Trophoblast cell (in vitro differentiated cells and primary cell): ENCODE measurements at regions not wholly inside any gene's neighbourhood (a gene's known extent, or its start where the extent isn't known, plus 50 kb on each side); places are given as distances from the start of the nearest gene placed in this dataset.

Experiments used
- DNase-seq, 2 donors: peaks; one replicate each; pipeline ENCODE4 v3.0.0-alpha.2; 2016
- H2AFZ ChIP-seq: 2 replicates; pipeline ENCODE4 v1.6.1; 2013; ENCODE audit warnings: low read length, moderate library complexity, mild to moderate bottlenecking; ENCODE audit not compliant: insufficient read depth, poor library complexity
- H2AK5ac ChIP-seq: 2 replicates; pipeline ENCODE4 v1.6.1; 2013; ENCODE audit warnings: mild to moderate bottlenecking, low read length
- H2BK120ac ChIP-seq: 2 replicates; pipeline ENCODE4 v1.6.1; 2013; ENCODE audit warnings: low read length, mild to moderate bottlenecking, moderate library complexity; ENCODE audit not compliant: insufficient read depth, poor library complexity
- H2BK12ac ChIP-seq: 2 replicates; pipeline ENCODE4 v1.6.1; 2013; ENCODE audit warnings: mild to moderate bottlenecking, low read length, moderate library complexity
- H2BK5ac ChIP-seq: 2 replicates; pipeline ENCODE4 v1.6.1; 2013; ENCODE audit warnings: low read length, low read depth, moderate library complexity, mild to moderate bottlenecking; ENCODE audit not compliant: poor library complexity
- H3K14ac ChIP-seq: 2 replicates; pipeline ENCODE4 v1.6.1; 2013; ENCODE audit warnings: mild to moderate bottlenecking, low read length
- H3K18ac ChIP-seq: 2 replicates; pipeline ENCODE4 v1.6.1; 2013; ENCODE audit warnings: mild to moderate bottlenecking, low read length
- H3K23ac ChIP-seq: 2 replicates; pipeline ENCODE4 v1.6.1; 2013; ENCODE audit warnings: low read length
- H3K27ac ChIP-seq: 2 replicates; pipeline ENCODE4 v1.5.1; 2013; ENCODE audit warnings: low read depth, mild to moderate bottlenecking, inconsistent platforms, low read length, moderate library complexity
- H3K27me3 ChIP-seq: 2 replicates; pipeline ENCODE4 v1.6.1; 2013; ENCODE audit warnings: inconsistent platforms, mild to moderate bottlenecking, low read length, moderate library complexity; ENCODE audit not compliant: insufficient read depth
- H3K36me3 ChIP-seq, 2 experiments: 1 replicate in 1 of 2; 2 replicates in 1 of 2; pipeline ENCODE4 v1.6.1; 2013; ENCODE audit warnings: low read length in 2 of 2, mild to moderate bottlenecking in 2 of 2, moderate library complexity in 1 of 2; ENCODE audit not compliant: insufficient read depth in 2 of 2, control insufficient read depth in 1 of 2
- H3K4ac ChIP-seq: 2 replicates; pipeline ENCODE4 v1.6.1; 2013; ENCODE audit warnings: low read depth, mild to moderate bottlenecking, low read length, moderate library complexity
- H3K4me1 ChIP-seq, 2 experiments: 1 replicate in 1 of 2; 2 replicates in 1 of 2; pipeline ENCODE4 v1.6.1; 2013; ENCODE audit warnings: low read length in 2 of 2, mild to moderate bottlenecking in 2 of 2, moderate library complexity in 1 of 2; ENCODE audit not compliant: insufficient read depth in 2 of 2, control insufficient read depth in 1 of 2
- H3K4me2 ChIP-seq: 2 replicates; pipeline ENCODE4 v1.6.1; 2013; ENCODE audit warnings: inconsistent platforms, mild to moderate bottlenecking, low read length, moderate library complexity
- H3K4me3 ChIP-seq: 2 replicates; pipeline ENCODE4 v1.5.1; 2013; ENCODE audit warnings: mild to moderate bottlenecking, low read depth, low read length, inconsistent platforms
- H3K79me1 ChIP-seq: one replicate; pipeline ENCODE4 v1.6.1; 2013; ENCODE audit warnings: low read length
- H3K79me2 ChIP-seq: 2 replicates; pipeline ENCODE4 v1.6.1; 2013; ENCODE audit warnings: low read length, mild to moderate bottlenecking; ENCODE audit not compliant: control insufficient read depth, insufficient read depth, poor library complexity
- H3K9ac ChIP-seq: 2 replicates; pipeline ENCODE4 v1.6.1; 2013; ENCODE audit warnings: mild to moderate bottlenecking, low read length
- H3K9me3 ChIP-seq: 2 replicates; pipeline ENCODE4 v1.6.1; 2013; ENCODE audit warnings: low read depth, mild to moderate bottlenecking, control low read depth, inconsistent platforms, low read length; ENCODE audit not compliant: insufficient read depth
- H4K12ac ChIP-seq: 2 replicates; pipeline ENCODE4 v1.6.1; 2013; ENCODE audit warnings: low read depth, mild to moderate bottlenecking, low read length, moderate library complexity
- H4K8ac ChIP-seq: 2 replicates; pipeline ENCODE4 v1.6.1; 2013; ENCODE audit warnings: low read depth, mild to moderate bottlenecking, low read length, moderate library complexity
- H4K91ac ChIP-seq: one replicate; pipeline ENCODE4 v1.6.1; 2013; ENCODE audit warnings: low read depth, mild to moderate bottlenecking, low read length, moderate library complexity
- WGBS: extraction: QIAGEN DNeasy Blood & Tissue Kit; methylation state at CpG from one replicate; pipeline ENCODE4 v1.1.7; 2013; ENCODE audit warnings: missing lambda C conversion rate; ENCODE audit not compliant: insufficient read length, insufficient coverage; ENCODE audit errors: extremely low coverage; 5-methylcytosine and 5-hydroxymethylcytosine counted together

- Histone ChIP-seq H3K79me2 (no peaks in the 10 kb centered on the region), H3K79me1 (no peaks in the 10 kb centered on the region), H2BK5ac (no peak overlapping the region), H3K23ac (no peak overlapping the region), H4K8ac (no peak overlapping the region), H2BK12ac (no peak overlapping the region), H3K27ac (no peak overlapping the region), H3K18ac (no peak overlapping the region), H3K14ac (no peak overlapping the region), H3K9me3 (no peaks in the 10 kb centered on the region), H3K27me3 (no peaks in the 10 kb centered on the region), H2BK120ac (no peak overlapping the region), H3K4ac (no peak overlapping the region), H3K4me2 (no peak overlapping the region), H3K4me1 (no peaks in the 10 kb centered on the region), H2AFZ (no peak overlapping the region), H3K36me3 (no peaks in the 10 kb centered on the region), H2AK5ac (no peak overlapping the region), H4K12ac (no peak overlapping the region), H3K9ac (no peak overlapping the region), H4K91ac (no peak overlapping the region), H3K4me3 (no peak overlapping the region)
- WGBS = no CpG with 5 or more reads among the region's 6 CpGs
- DNase-seq = no peak
Observed at GRCh38 chr2:118766871-118767270, 80.6 kb downstream of the EN1 start.

- no peak overlapping the region for H3K23ac ChIP-seq
- DNase-seq = no peak
- no CpG with 5 or more reads among the region's 4 CpGs for WGBS
Observed at GRCh38 chr2:118764855-118765254, 82.6 kb downstream of the EN1 start.

GRCh38 chr2:118763797-118764196 is 83.7 kb downstream of the EN1 start:
- H4K8ac ChIP-seq = no peak overlapping the region
- H3K4me1 ChIP-seq = no peaks in the 10 kb centered on the region
- no peak overlapping the region for H2BK120ac ChIP-seq
- no peak overlapping the region for H3K27ac ChIP-seq
- no peaks in the 10 kb centered on the region for H3K79me2 ChIP-seq
- H2AFZ ChIP-seq = peak overlapping the region; percentile 23
- no peak overlapping the region for H4K91ac ChIP-seq
- no peaks in the 10 kb centered on the region for H3K9me3 ChIP-seq
- no peaks in the 10 kb centered on the region for H3K27me3 ChIP-seq
- no peak overlapping the region for H4K12ac ChIP-seq
- H2BK12ac ChIP-seq = no peak overlapping the region
- H3K18ac ChIP-seq = no peak overlapping the region
- H3K4me3 ChIP-seq = no peak overlapping the region
- H3K36me3 ChIP-seq = no peaks in the 10 kb centered on the region
- no peak overlapping the region for H2BK5ac ChIP-seq
- peak in 1 of 2 donors; percentile 37 for DNase-seq
- H3K79me1 ChIP-seq = no peaks in the 10 kb centered on the region
- no peak overlapping the region for H3K4me2 ChIP-seq
- no CpG with 5 or more reads among the region's 12 CpGs for WGBS
- no peak overlapping the region for H3K4ac ChIP-seq
- no peak overlapping the region for H3K14ac ChIP-seq
- H3K9ac ChIP-seq = no peak overlapping the region
- no peak overlapping the region for H3K23ac ChIP-seq
- no peak overlapping the region for H2AK5ac ChIP-seq

More at GRCh38 chr2:118764855-118765254, 82.6 kb downstream of the EN1 start:
- Histone ChIP-seq H3K4ac (no peak overlapping the region), H2AFZ (no peak overlapping the region), H2BK120ac (no peak overlapping the region), H3K79me1 (no peaks in the 10 kb centered on the region), H3K14ac (no peak overlapping the region), H2AK5ac (no peak overlapping the region), H4K8ac (no peak overlapping the region), H4K91ac (no peak overlapping the region), H2BK12ac (no peak overlapping the region), H4K12ac (no peak overlapping the region), H3K4me1 (no peaks in the 10 kb centered on the region), H3K9me3 (no peaks in the 10 kb centered on the region), H2BK5ac (no peak overlapping the region), H3K27me3 (no peaks in the 10 kb centered on the region), H3K4me2 (no peak overlapping the region), H3K36me3 (no peaks in the 10 kb centered on the region), H3K27ac (no peak overlapping the region), H3K18ac (no peak overlapping the region), H3K4me3 (no peak overlapping the region), H3K9ac (no peak overlapping the region), H3K79me2 (no peaks in the 10 kb centered on the region)

- no peaks in the 10 kb centered on the region for H3K36me3 ChIP-seq
- H3K14ac ChIP-seq = no peak overlapping the region
- H3K27me3 ChIP-seq = no peaks in the 10 kb centered on the region
Observed at GRCh38 chr2:118762290-118762689, 85.2 kb downstream of the EN1 start.

More at GRCh38 chr2:118762290-118762689, 85.2 kb downstream of the EN1 start:
- H3K4me3 ChIP-seq = no peak overlapping the region
- no peaks in the 10 kb centered on the region for H3K79me1 ChIP-seq
- no peak overlapping the region for H2AFZ ChIP-seq
- H2AK5ac ChIP-seq = no peak overlapping the region
- no peak overlapping the region for H4K91ac ChIP-seq
- no peak overlapping the region for H2BK5ac ChIP-seq
- H2BK12ac ChIP-seq = no peak overlapping the region
- H3K9ac ChIP-seq = no peak overlapping the region
- no peaks in the 10 kb centered on the region for H3K79me2 ChIP-seq
- no peak overlapping the region for H4K12ac ChIP-seq
- no peak overlapping the region for H3K4ac ChIP-seq
- H3K9me3 ChIP-seq = no peaks in the 10 kb centered on the region
- H3K27ac ChIP-seq = no peak overlapping the region
- H4K8ac ChIP-seq = no peak overlapping the region
- H3K4me2 ChIP-seq = no peak overlapping the region
- no CpG with 5 or more reads among the region's 3 CpGs for WGBS
- DNase-seq = no peak
- H3K23ac ChIP-seq = no peak overlapping the region
- no peak overlapping the region for H2BK120ac ChIP-seq
- no peaks in the 10 kb centered on the region for H3K4me1 ChIP-seq
- H3K18ac ChIP-seq = no peak overlapping the region
